ENCODE measurements at regions not wholly inside any gene's neighbourhood (a gene's known extent, or its start where the extent isn't known, plus 50 kb on each side); places are given as distances from the start of the nearest gene placed in this dataset.

GRCh38 chr1:199264911-199265310, 626.1 kb downstream of the PTPRC start:
- Histone ChIP-seq H3K27me3 (ENCODE audit: insufficient read depth, low read depth, low read length) (no peaks in the 10 kb centered on the region), H3K4me2 (ENCODE audit: low read length) (no peak overlapping the region), H3K4me3 (ENCODE audit: low read length) (no peak overlapping the region), H3K27ac (ENCODE audit: low read length) (no peak overlapping the region), H4K20me1 (ENCODE audit: insufficient read depth) (no peaks in the 10 kb centered on the region), H3K79me2 (replicated peaks; ENCODE audit: insufficient read depth, low read length) (no peaks in the 10 kb centered on the region), H3K36me3 (ENCODE audit: insufficient read depth, low read length) (no peaks in the 10 kb centered on the region), H2AFZ (ENCODE audit: low read depth, low read length) (no peak overlapping the region), H3K9ac (ENCODE audit: low read length) (no peak overlapping the region), H3F3A (ENCODE audit: insufficient read depth, low read length, poor library complexity, severe bottlenecking) (no peaks in the 10 kb centered on the region), H3K9me2 (ENCODE audit: insufficient read depth, low read length) (no peaks in the 10 kb centered on the region), H3K9me3 (ENCODE audit: low read length) (no peaks in the 10 kb centered on the region)
- TF ChIP-seq POLR2AphosphoS5 (IDR thresholded peaks at IDR 0.05) (no peak), TAF1 (IDR thresholded peaks at IDR 0.05; ENCODE audit: low read depth) (no peak)

- Histone ChIP-seq H3K4me2 (ENCODE audit: low read length) (no peak overlapping the region), H3K4me3 (ENCODE audit: low read length) (no peak overlapping the region), H4K20me1 (ENCODE audit: insufficient read depth) (no peaks in the 10 kb centered on the region), H3K9ac (ENCODE audit: low read length) (no peak overlapping the region), H3F3A (ENCODE audit: insufficient read depth, low read length, poor library complexity, severe bottlenecking) (no peaks in the 10 kb centered on the region), H2AFZ (ENCODE audit: low read depth, low read length) (no peak overlapping the region), H3K79me2 (replicated peaks; ENCODE audit: insufficient read depth, low read length) (no peaks in the 10 kb centered on the region), H3K9me3 (ENCODE audit: low read length) (no peaks in the 10 kb centered on the region), H3K36me3 (ENCODE audit: insufficient read depth, low read length) (no peaks in the 10 kb centered on the region), H3K27me3 (ENCODE audit: insufficient read depth, low read depth, low read length) (no peaks in the 10 kb centered on the region), H3K27ac (ENCODE audit: low read length) (no peak overlapping the region), H3K9me2 (ENCODE audit: insufficient read depth, low read length) (no peaks in the 10 kb centered on the region)
- TF ChIP-seq, protein P1, sequence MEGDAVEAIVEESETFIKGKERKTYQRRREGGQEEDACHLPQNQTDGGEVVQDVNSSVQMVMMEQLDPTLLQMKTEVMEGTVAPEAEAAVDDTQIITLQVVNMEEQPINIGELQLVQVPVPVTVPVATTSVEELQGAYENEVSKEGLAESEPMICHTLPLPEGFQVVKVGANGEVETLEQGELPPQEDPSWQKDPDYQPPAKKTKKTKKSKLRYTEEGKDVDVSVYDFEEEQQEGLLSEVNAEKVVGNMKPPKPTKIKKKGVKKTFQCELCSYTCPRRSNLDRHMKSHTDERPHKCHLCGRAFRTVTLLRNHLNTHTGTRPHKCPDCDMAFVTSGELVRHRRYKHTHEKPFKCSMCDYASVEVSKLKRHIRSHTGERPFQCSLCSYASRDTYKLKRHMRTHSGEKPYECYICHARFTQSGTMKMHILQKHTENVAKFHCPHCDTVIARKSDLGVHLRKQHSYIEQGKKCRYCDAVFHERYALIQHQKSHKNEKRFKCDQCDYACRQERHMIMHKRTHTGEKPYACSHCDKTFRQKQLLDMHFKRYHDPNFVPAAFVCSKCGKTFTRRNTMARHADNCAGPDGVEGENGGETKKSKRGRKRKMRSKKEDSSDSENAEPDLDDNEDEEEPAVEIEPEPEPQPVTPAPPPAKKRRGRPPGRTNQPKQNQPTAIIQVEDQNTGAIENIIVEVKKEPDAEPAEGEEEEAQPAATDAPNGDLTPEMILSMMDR (IDR thresholded peaks at IDR 0.05; ENCODE audit: poor library complexity, severe bottlenecking) = no peak
- TF ChIP-seq EP300 (conservative IDR thresholded peaks at IDR 0.05; ENCODE audit: poor library complexity, severe bottlenecking) (no peak), RAD21 (conservative IDR thresholded peaks at IDR 0.05) (no peak), SMC3 (conservative IDR thresholded peaks at IDR 0.05; ENCODE audit: poor library complexity) (no peak), POLR2AphosphoS5 (IDR thresholded peaks at IDR 0.05) (no peak), TAF1 (IDR thresholded peaks at IDR 0.05; ENCODE audit: low read depth) (no peak), EZH2 (IDR thresholded peaks at IDR 0.05; ENCODE audit: borderline replicate concordance, insufficient read depth, low read length, poor library complexity, severe bottlenecking) (no peak), MXI1 (conservative IDR thresholded peaks at IDR 0.05; ENCODE audit: poor library complexity, severe bottlenecking) (no peak)
- TF ChIP-seq, protein P2, sequence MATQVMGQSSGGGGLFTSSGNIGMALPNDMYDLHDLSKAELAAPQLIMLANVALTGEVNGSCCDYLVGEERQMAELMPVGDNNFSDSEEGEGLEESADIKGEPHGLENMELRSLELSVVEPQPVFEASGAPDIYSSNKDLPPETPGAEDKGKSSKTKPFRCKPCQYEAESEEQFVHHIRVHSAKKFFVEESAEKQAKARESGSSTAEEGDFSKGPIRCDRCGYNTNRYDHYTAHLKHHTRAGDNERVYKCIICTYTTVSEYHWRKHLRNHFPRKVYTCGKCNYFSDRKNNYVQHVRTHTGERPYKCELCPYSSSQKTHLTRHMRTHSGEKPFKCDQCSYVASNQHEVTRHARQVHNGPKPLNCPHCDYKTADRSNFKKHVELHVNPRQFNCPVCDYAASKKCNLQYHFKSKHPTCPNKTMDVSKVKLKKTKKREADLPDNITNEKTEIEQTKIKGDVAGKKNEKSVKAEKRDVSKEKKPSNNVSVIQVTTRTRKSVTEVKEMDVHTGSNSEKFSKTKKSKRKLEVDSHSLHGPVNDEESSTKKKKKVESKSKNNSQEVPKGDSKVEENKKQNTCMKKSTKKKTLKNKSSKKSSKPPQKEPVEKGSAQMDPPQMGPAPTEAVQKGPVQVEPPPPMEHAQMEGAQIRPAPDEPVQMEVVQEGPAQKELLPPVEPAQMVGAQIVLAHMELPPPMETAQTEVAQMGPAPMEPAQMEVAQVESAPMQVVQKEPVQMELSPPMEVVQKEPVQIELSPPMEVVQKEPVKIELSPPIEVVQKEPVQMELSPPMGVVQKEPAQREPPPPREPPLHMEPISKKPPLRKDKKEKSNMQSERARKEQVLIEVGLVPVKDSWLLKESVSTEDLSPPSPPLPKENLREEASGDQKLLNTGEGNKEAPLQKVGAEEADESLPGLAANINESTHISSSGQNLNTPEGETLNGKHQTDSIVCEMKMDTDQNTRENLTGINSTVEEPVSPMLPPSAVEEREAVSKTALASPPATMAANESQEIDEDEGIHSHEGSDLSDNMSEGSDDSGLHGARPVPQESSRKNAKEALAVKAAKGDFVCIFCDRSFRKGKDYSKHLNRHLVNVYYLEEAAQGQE (IDR thresholded peaks at IDR 0.05; ENCODE audit: borderline replicate concordance) = no peak
Measured at GRCh38 chr1:199265319-199265718, 626.5 kb downstream of the PTPRC start.

- Histone ChIP-seq H3K36me3 (ENCODE audit: insufficient read depth, low read length) (no peaks in the 10 kb centered on the region), H3K9ac (ENCODE audit: low read length) (no peak overlapping the region), H3K9me2 (ENCODE audit: insufficient read depth, low read length) (no peaks in the 10 kb centered on the region), H3K27me3 (ENCODE audit: insufficient read depth, low read depth, low read length) (no peaks in the 10 kb centered on the region), H2AFZ (ENCODE audit: low read depth, low read length) (no peak overlapping the region), H3K4me2 (ENCODE audit: low read length) (no peak overlapping the region), H3K4me3 (ENCODE audit: low read length) (no peak overlapping the region), H4K20me1 (ENCODE audit: insufficient read depth) (no peaks in the 10 kb centered on the region), H3K27ac (ENCODE audit: low read length) (no peak overlapping the region), H3K9me3 (ENCODE audit: low read length) (no peaks in the 10 kb centered on the region), H3F3A (ENCODE audit: insufficient read depth, low read length, poor library complexity, severe bottlenecking) (no peaks in the 10 kb centered on the region), H3K79me2 (replicated peaks; ENCODE audit: insufficient read depth, low read length) (no peaks in the 10 kb centered on the region)
- TF ChIP-seq, protein P2 (IDR thresholded peaks at IDR 0.05; ENCODE audit: borderline replicate concordance) = no peak
- TF ChIP-seq RAD21 (conservative IDR thresholded peaks at IDR 0.05) (no peak), EZH2 (IDR thresholded peaks at IDR 0.05; ENCODE audit: borderline replicate concordance, insufficient read depth, low read length, poor library complexity, severe bottlenecking) (no peak), EP300 (conservative IDR thresholded peaks at IDR 0.05; ENCODE audit: poor library complexity, severe bottlenecking) (no peak), SMC3 (conservative IDR thresholded peaks at IDR 0.05; ENCODE audit: poor library complexity) (no peak), POLR2AphosphoS5 (IDR thresholded peaks at IDR 0.05) (no peak), TAF1 (IDR thresholded peaks at IDR 0.05; ENCODE audit: low read depth) (no peak), MXI1 (conservative IDR thresholded peaks at IDR 0.05; ENCODE audit: poor library complexity, severe bottlenecking) (no peak)
- TF ChIP-seq, protein P1 (IDR thresholded peaks at IDR 0.05; ENCODE audit: poor library complexity, severe bottlenecking) = no peak
Measured at GRCh38 chr1:199269241-199269640, 630.4 kb downstream of the PTPRC start.

Data from neural cell (in vitro differentiated cells).